ENCODE measurements at regions not wholly inside any gene's neighbourhood (a gene's known extent, or its start where the extent isn't known, plus 50 kb on each side); places are given as distances from the start of the nearest gene placed in this dataset.

- Histone ChIP-seq H3K4me1 (peaks cover 0 to 15% of the 10 kb centered on the region in 2 donors), H3K9me3 (no peaks in the 10 kb centered on the region), H3K27me3 (no peaks in the 10 kb centered on the region), H3K36me3 (no peaks in the 10 kb centered on the region), H3K4me3 (no peak overlapping the region), H3K27ac (no peak overlapping the region)
- no peak for TF ChIP-seq CTCF (IDR thresholded peaks at IDR 0.05)
- no peak for DNase-seq (ENCODE audit: low spot score)
Measured at GRCh38 chr9:134240361-134240760, 76.0 kb upstream of the RNU6ATAC start.

- no peak for TF ChIP-seq CTCF (IDR thresholded peaks at IDR 0.05)
Measured at GRCh38 chr9:134242706-134243105, 78.3 kb upstream of the RNU6ATAC start.

GRCh38 chr9:134243778-134244467 is 79.6 kb upstream of the RNU6ATAC start:
- Histone ChIP-seq H3K27ac (no peak overlapping the region), H3K4me1 (no peaks in the 10 kb centered on the region), H3K9me3 (peaks cover 4 to 22% of the 10 kb centered on the region in 2 donors), H3K36me3 (no peaks in the 10 kb centered on the region), H3K27me3 (no peaks in the 10 kb centered on the region), H3K4me3 (no peak overlapping the region)
- no peak for TF ChIP-seq CTCF (IDR thresholded peaks at IDR 0.05)
- peak; percentile 68 for DNase-seq (ENCODE audit: low spot score)

More at GRCh38 chr9:134242706-134243105, 78.3 kb upstream of the RNU6ATAC start:
- Histone ChIP-seq H3K4me1 (no peaks in the 10 kb centered on the region), H3K9me3 (peaks cover 0 to 9% of the 10 kb centered on the region in 2 donors), H3K36me3 (no peaks in the 10 kb centered on the region), H3K27ac (no peak overlapping the region), H3K27me3 (no peaks in the 10 kb centered on the region), H3K4me3 (no peak overlapping the region)
- DNase-seq (ENCODE audit: low spot score), result no peak

GRCh38 chr9:134245179-134245578 is 80.8 kb upstream of the RNU6ATAC start:
- TF ChIP-seq CTCF (IDR thresholded peaks at IDR 0.05), result no peak

GRCh38 chr9:134247918-134248631 is 78.2 kb upstream of the RXRA start:
- TF ChIP-seq CTCF (IDR thresholded peaks at IDR 0.05), result no peak
- no peak for DNase-seq (ENCODE audit: low spot score)
- Histone ChIP-seq H3K4me1 (no peaks in the 10 kb centered on the region), H3K9me3 (peaks cover 5 to 22% of the 10 kb centered on the region in 2 donors), H3K27me3 (no peaks in the 10 kb centered on the region), H3K36me3 (no peaks in the 10 kb centered on the region), H3K4me3 (no peak overlapping the region), H3K27ac (no peak overlapping the region)

More at GRCh38 chr9:134245179-134245578, 80.8 kb upstream of the RNU6ATAC start:
- Histone ChIP-seq H3K27me3 (no peaks in the 10 kb centered on the region), H3K36me3 (no peaks in the 10 kb centered on the region), H3K9me3 (peaks cover 5 to 22% of the 10 kb centered on the region in 2 donors), H3K4me1 (no peaks in the 10 kb centered on the region), H3K4me3 (no peak overlapping the region), H3K27ac (no peak overlapping the region)
- no peak for DNase-seq (ENCODE audit: low spot score)

Measured in right atrium auricular region (tissue), 2 donors.